ENCODE measurements at regions not wholly inside any gene's neighbourhood (a gene's known extent, or its start where the extent isn't known, plus 50 kb on each side); places are given as distances from the start of the nearest gene placed in this dataset.

DNA sequence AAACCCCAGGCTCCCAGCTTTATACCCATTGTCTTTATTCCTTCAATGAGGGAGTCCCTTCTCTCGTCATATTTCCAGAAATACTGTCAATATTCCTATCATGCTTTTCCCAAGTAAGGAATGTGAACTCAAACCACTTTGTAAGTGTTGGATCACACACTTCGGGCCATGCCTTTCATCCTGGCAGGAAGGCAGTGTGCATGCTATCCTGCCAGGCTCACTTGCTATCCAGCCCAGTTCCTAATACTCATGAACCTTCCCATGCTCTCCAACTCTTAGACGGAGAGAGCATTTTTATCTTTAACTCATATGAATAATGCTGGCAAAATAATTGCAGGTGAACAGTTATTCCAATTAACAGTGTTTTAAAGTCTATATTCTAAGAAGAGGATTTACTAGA lies 639.9 kb upstream of the ACO1 start (continued):
- TF ChIP-seq, protein P1, sequence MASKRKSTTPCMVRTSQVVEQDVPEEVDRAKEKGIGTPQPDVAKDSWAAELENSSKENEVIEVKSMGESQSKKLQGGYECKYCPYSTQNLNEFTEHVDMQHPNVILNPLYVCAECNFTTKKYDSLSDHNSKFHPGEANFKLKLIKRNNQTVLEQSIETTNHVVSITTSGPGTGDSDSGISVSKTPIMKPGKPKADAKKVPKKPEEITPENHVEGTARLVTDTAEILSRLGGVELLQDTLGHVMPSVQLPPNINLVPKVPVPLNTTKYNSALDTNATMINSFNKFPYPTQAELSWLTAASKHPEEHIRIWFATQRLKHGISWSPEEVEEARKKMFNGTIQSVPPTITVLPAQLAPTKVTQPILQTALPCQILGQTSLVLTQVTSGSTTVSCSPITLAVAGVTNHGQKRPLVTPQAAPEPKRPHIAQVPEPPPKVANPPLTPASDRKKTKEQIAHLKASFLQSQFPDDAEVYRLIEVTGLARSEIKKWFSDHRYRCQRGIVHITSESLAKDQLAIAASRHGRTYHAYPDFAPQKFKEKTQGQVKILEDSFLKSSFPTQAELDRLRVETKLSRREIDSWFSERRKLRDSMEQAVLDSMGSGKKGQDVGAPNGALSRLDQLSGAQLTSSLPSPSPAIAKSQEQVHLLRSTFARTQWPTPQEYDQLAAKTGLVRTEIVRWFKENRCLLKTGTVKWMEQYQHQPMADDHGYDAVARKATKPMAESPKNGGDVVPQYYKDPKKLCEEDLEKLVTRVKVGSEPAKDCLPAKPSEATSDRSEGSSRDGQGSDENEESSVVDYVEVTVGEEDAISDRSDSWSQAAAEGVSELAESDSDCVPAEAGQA (IDR thresholded peaks at IDR 0.05; ENCODE audit: low read depth), result no peak
- TF ChIP-seq, protein P1 (CRISPR knock-in tag; IDR thresholded peaks at IDR 0.05; ENCODE audit: borderline replicate concordance), result no peak
- TF ChIP-seq THYN1 (CRISPR knock-in tag; IDR thresholded peaks at IDR 0.05; ENCODE audit: borderline replicate concordance, low read depth), result no peak
- no peak for TF ChIP-seq ZNF567 (CRISPR knock-in tag; IDR thresholded peaks at IDR 0.05; ENCODE audit: borderline replicate concordance)
- no peak for TF ChIP-seq ZNF589 (CRISPR knock-in tag; conservative IDR thresholded peaks at IDR 0.05)
- TF ChIP-seq IKZF4 (CRISPR knock-in tag; IDR thresholded peaks at IDR 0.05; ENCODE audit: borderline replicate concordance, low read depth, not compliant biosample characterization), result no peak
- TF ChIP-seq, protein P2, sequence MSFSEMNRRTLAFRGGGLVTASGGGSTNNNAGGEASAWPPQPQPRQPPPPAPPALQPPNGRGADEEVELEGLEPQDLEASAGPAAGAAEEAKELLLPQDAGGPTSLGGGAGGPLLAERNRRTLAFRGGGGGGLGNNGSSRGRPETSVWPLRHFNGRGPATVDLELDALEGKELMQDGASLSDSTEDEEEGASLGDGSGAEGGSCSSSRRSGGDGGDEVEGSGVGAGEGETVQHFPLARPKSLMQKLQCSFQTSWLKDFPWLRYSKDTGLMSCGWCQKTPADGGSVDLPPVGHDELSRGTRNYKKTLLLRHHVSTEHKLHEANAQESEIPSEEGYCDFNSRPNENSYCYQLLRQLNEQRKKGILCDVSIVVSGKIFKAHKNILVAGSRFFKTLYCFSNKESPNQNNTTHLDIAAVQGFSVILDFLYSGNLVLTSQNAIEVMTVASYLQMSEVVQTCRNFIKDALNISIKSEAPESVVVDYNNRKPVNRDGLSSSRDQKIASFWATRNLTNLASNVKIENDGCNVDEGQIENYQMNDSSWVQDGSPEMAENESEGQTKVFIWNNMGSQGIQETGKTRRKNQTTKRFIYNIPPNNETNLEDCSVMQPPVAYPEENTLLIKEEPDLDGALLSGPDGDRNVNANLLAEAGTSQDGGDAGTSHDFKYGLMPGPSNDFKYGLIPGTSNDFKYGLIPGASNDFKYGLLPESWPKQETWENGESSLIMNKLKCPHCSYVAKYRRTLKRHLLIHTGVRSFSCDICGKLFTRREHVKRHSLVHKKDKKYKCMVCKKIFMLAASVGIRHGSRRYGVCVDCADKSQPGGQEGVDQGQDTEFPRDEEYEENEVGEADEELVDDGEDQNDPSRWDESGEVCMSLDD (CRISPR knock-in tag; IDR thresholded peaks at IDR 0.05; ENCODE audit: borderline replicate concordance), result no peak
- TF ChIP-seq FOXK2 (IDR thresholded peaks at IDR 0.05), result no peak
